GM12878 (cell line): ENCODE measurements at regions not wholly inside any gene's neighbourhood (a gene's known extent, or its start where the extent isn't known, plus 50 kb on each side); places are given as distances from the start of the nearest gene placed in this dataset.

Experiments
- CHD1 ChIP-seq: IDR thresholded peaks from 2 replicates; pipeline ENCODE4 v1.6.1; 2012; ENCODE audit warnings: low read depth, low read length, improper control_type of control experiment
- NFYB ChIP-seq: IDR thresholded peaks from 2 replicates; pipeline ENCODE4 v1.6.1; 2011; ENCODE audit warnings: low read depth, mild to moderate bottlenecking, low read length, improper control_type of control experiment, moderate library complexity; ENCODE audit not compliant: insufficient read depth
- NRF1 ChIP-seq: conservative IDR thresholded peaks from 2 replicates; pipeline ENCODE4 v1.6.1; 2011; ENCODE audit warnings: mild to moderate bottlenecking, low read depth, low read length, improper control_type of control experiment
- POLR2AphosphoS5 ChIP-seq: IDR thresholded peaks from 2 replicates; pipeline ENCODE4 v1.6.1; 2011; ENCODE audit warnings: mild to moderate bottlenecking, low read length, inconsistent platforms
- RAD21 ChIP-seq: IDR thresholded peaks from 2 replicates; pipeline ENCODE4 v1.6.1; 2011; ENCODE audit warnings: mild to moderate bottlenecking, low read depth, low read length, moderate library complexity; ENCODE audit not compliant: insufficient read depth
- RCOR1 ChIP-seq: conservative IDR thresholded peaks from 2 replicates; pipeline ENCODE4 v1.6.1; 2012; ENCODE audit warnings: low read depth, low read length, improper control_type of control experiment
- RFX5 ChIP-seq: IDR thresholded peaks from 2 replicates; pipeline ENCODE4 v1.6.1; 2011; ENCODE audit warnings: low read depth, low read length, improper control_type of control experiment
- SP1 ChIP-seq: IDR thresholded peaks from one replicate; pipeline ENCODE4 v1.6.1; 2011; ENCODE audit warnings: low read depth, low read length

GRCh38 chr5:44605926-44606325 lies 202.8 kb upstream of the MRPS30 start:
- no peak for TF ChIP-seq POLR2AphosphoS5
- no peak for TF ChIP-seq RAD21
- TF ChIP-seq NRF1: no peak
- TF ChIP-seq SP1: no peak
- no peak for TF ChIP-seq RCOR1
- no peak for TF ChIP-seq RFX5
- no peak for TF ChIP-seq CHD1
- no peak for TF ChIP-seq NFYB
